ENCODE measurements at regions not wholly inside any gene's neighbourhood (a gene's known extent, or its start where the extent isn't known, plus 50 kb on each side); places are given as distances from the start of the nearest gene placed in this dataset.

GRCh38 chr10:85413570-85413969, 953.0 kb downstream of the GRID1 start:
- TF ChIP-seq CTCF (conservative IDR thresholded peaks at IDR 0.05 in 1 of 2, IDR thresholded peaks at IDR 0.05 in 1 of 2; ENCODE audit: low read depth in 1 of 2, low read length in 2 of 2) = no peak
- no peak for TF ChIP-seq EZH2 (IDR thresholded peaks at IDR 0.05; ENCODE audit: low read length, missing control alignments)

Data from fibroblast of lung (primary cell).